ENCODE measurements at regions not wholly inside any gene's neighbourhood (a gene's known extent, or its start where the extent isn't known, plus 50 kb on each side); places are given as distances from the start of the nearest gene placed in this dataset.

- DNase-seq = no peak
Measured at GRCh38 chr4:138555108-138555507, 313.0 kb upstream of the SLC7A11 start.

GRCh38 chr4:138553001-138553845 lies 311.1 kb upstream of the SLC7A11 start:
- no peak for DNase-seq

- DNase-seq = no peak
Measured at GRCh38 chr4:138542191-138542776, 300.1 kb upstream of the SLC7A11 start.

- no peak for DNase-seq
Measured at GRCh38 chr4:138540056-138540800, 298.1 kb upstream of the SLC7A11 start.

GRCh38 chr4:138538743-138539142 lies 296.6 kb upstream of the SLC7A11 start:
- DNase-seq = no peak

GRCh38 chr4:138537731-138538490 lies 295.8 kb upstream of the SLC7A11 start:
- no peak for DNase-seq

GRCh38 chr4:138535316-138535715 lies 293.2 kb upstream of the SLC7A11 start:
- DNase-seq = no peak

- no peak for DNase-seq
Measured at GRCh38 chr4:138522366-138522765, 280.2 kb upstream of the SLC7A11 start.

- no peak for DNase-seq
Measured at GRCh38 chr4:138521809-138522208, 279.7 kb upstream of the SLC7A11 start.

GRCh38 chr4:138519436-138519835 lies 277.3 kb upstream of the SLC7A11 start:
- no peak for DNase-seq

- no peak for DNase-seq
Measured at GRCh38 chr4:138513535-138513934, 271.4 kb upstream of the SLC7A11 start.

- no peak for DNase-seq
Measured at GRCh38 chr4:138512756-138513155, 270.6 kb upstream of the SLC7A11 start.

- no peak for DNase-seq
Measured at GRCh38 chr4:138510053-138510452, 267.9 kb upstream of the SLC7A11 start.

- DNase-seq = no peak
Measured at GRCh38 chr4:138509346-138509745, 267.2 kb upstream of the SLC7A11 start.

GRCh38 chr4:138507522-138507921 lies 265.4 kb upstream of the SLC7A11 start:
- no peak for DNase-seq

- no peak for DNase-seq
Measured at GRCh38 chr4:138501614-138502013, 259.5 kb upstream of the SLC7A11 start.

GRCh38 chr4:138500869-138501268 lies 258.7 kb upstream of the SLC7A11 start:
- DNase-seq = no peak

- DNase-seq = no peak
Measured at GRCh38 chr4:138499627-138500026, 257.5 kb upstream of the SLC7A11 start.

GRCh38 chr4:138494931-138495330 lies 252.8 kb upstream of the SLC7A11 start:
- DNase-seq = no peak

GRCh38 chr4:138494116-138494515 lies 252.0 kb upstream of the SLC7A11 start:
- DNase-seq = no peak

- DNase-seq = no peak
Measured at GRCh38 chr4:138492176-138492575, 250.0 kb upstream of the SLC7A11 start.

GRCh38 chr4:138488533-138488932 lies 246.4 kb upstream of the SLC7A11 start:
- DNase-seq = no peak

- no peak for DNase-seq
Measured at GRCh38 chr4:138487670-138488069, 245.5 kb upstream of the SLC7A11 start.

Measured in CD4-positive, alpha-beta T cell treated with Interferon gamma for 1 hour (primary cell).